OCI-LY1 (cell line): ENCODE measurements at regions not wholly inside any gene's neighbourhood (a gene's known extent, or its start where the extent isn't known, plus 50 kb on each side); places are given as distances from the start of the nearest gene placed in this dataset.

Source experiments
- H2AFZ ChIP-seq: fragments of 200-600 bp; sonication (generic), shearing (Covaris generic); 2 replicates; pipeline ENCODE4 v1.6.0; 2014; ENCODE audit warnings: antibody characterized with exemption, mild to moderate bottlenecking, low read length
- H3F3A ChIP-seq: fragments of 200-600 bp; sonication (generic), shearing (Covaris generic); 2 replicates; pipeline ENCODE4 v1.6.0; 2014; ENCODE audit warnings: mild to moderate bottlenecking, antibody characterized with exemption, low read length, moderate library complexity; ENCODE audit not compliant: insufficient read depth
- H3K27ac ChIP-seq: fragments of 200-600 bp; sonication (generic); 2 replicates; pipeline ENCODE4 v1.5.1; 2014; ENCODE audit warnings: low read length, mixed run types, mild to moderate bottlenecking, low read depth; ENCODE audit not compliant: poor library complexity, severe bottlenecking
- H3K27me3 ChIP-seq: fragments of 200-600 bp; sonication (generic); 2 replicates; pipeline ENCODE4 v1.6.0; 2014; ENCODE audit warnings: antibody characterized with exemption, mild to moderate bottlenecking, low read length, moderate library complexity; ENCODE audit not compliant: insufficient read depth
- H3K36me3 ChIP-seq: fragments of 200-600 bp; sonication (generic); 2 replicates; pipeline ENCODE4 v1.6.1; 2014; ENCODE audit warnings: mild to moderate bottlenecking, antibody characterized with exemption, low read length, moderate library complexity, mixed read lengths; ENCODE audit not compliant: insufficient read depth
- H3K4me1 ChIP-seq: fragments of 200-600 bp; sonication (generic); 2 replicates; pipeline ENCODE4 v1.5.1; 2014; ENCODE audit warnings: mild to moderate bottlenecking, low read length, moderate library complexity; ENCODE audit not compliant: insufficient read depth, severe bottlenecking
- H3K4me2 ChIP-seq: fragments of 200-600 bp; sonication (generic), shearing (Covaris generic); 2 replicates; pipeline ENCODE4 v1.6.1; 2014; ENCODE audit warnings: low read length
- H3K4me3 ChIP-seq: fragments of 200-600 bp; sonication (generic); 2 replicates; pipeline ENCODE4 v1.5.1; 2014; ENCODE audit warnings: low read length, low read depth, mild to moderate bottlenecking, mixed read lengths; ENCODE audit not compliant: poor library complexity, severe bottlenecking
- H3K79me2 ChIP-seq: fragments of 200-600 bp; shearing (Covaris generic); 2 replicates; pipeline ENCODE4 v1.6.1; 2016; ENCODE audit warnings: mixed run types, low read length, mixed read lengths; ENCODE audit not compliant: insufficient read depth
- H3K9ac ChIP-seq: fragments of 200-600 bp; sonication (generic), shearing (Covaris generic); 2 replicates; pipeline ENCODE4 v1.6.1; 2014; ENCODE audit warnings: mild to moderate bottlenecking, low read length, mixed read lengths
- H3K9me2 ChIP-seq: fragments of 200-600 bp; sonication (generic), shearing (Covaris generic); 2 replicates; pipeline ENCODE4 v1.6.1; 2014; ENCODE audit warnings: low read depth, mild to moderate bottlenecking, low read length, mixed read lengths
- H3K9me3 ChIP-seq: fragments of 200-600 bp; shearing (Covaris generic); 2 replicates; pipeline ENCODE4 v1.6.1; 2014; ENCODE audit warnings: low read length, mixed read lengths
- H4K20me1 ChIP-seq: fragments of 200-600 bp; sonication (generic), shearing (Covaris generic); 2 replicates; pipeline ENCODE4 v1.6.0; 2016; ENCODE audit warnings: mild to moderate bottlenecking, low read length; ENCODE audit not compliant: insufficient read depth
- EZH2 ChIP-seq: fragments of 200-600 bp; sonication (generic), shearing (Covaris generic); IDR thresholded peaks from 2 replicates; pipeline ENCODE4 v1.8.0; 2017; ENCODE audit warnings: borderline replicate concordance, mixed run types, mild to moderate bottlenecking, antibody characterized with exemption, low read length, moderate library complexity, mixed read lengths
- TF ChIP-seq, protein P1 (sequence below): fragments of 200-600 bp; sonication (generic), shearing (Covaris generic); IDR thresholded peaks from 2 replicates; pipeline ENCODE4 v1.5.1; 2017; ENCODE audit warnings: mild to moderate bottlenecking, antibody characterized with exemption, low read length, moderate library complexity, mixed read lengths

DNA sequence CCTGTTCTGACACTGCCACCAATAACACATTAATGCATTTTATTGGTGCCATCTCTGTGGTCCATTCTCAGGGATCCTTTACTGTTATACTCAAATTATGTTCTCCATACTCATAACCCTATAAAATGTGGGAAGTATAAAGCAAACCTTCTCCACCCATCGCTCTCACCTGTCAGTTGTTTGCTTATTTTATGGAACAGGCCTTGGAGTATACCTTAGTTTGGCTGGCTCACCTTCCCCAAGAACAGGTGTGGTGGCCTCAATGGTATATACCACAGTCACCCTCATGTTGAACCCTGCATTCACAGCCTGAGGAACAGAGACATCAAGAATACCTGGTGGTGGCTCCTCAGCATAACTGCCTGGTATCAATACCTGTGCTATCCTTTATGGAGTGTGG is 308.4 kb upstream of the STXBP6 start:
- no peaks in the 10 kb centered on the region for H3K9me3 ChIP-seq
- no peak overlapping the region for H3K27ac ChIP-seq
- no peak overlapping the region for H3K4me2 ChIP-seq
- no peaks in the 10 kb centered on the region for H3K36me3 ChIP-seq
- no peak for TF ChIP-seq EZH2
- TF ChIP-seq, protein P1, sequence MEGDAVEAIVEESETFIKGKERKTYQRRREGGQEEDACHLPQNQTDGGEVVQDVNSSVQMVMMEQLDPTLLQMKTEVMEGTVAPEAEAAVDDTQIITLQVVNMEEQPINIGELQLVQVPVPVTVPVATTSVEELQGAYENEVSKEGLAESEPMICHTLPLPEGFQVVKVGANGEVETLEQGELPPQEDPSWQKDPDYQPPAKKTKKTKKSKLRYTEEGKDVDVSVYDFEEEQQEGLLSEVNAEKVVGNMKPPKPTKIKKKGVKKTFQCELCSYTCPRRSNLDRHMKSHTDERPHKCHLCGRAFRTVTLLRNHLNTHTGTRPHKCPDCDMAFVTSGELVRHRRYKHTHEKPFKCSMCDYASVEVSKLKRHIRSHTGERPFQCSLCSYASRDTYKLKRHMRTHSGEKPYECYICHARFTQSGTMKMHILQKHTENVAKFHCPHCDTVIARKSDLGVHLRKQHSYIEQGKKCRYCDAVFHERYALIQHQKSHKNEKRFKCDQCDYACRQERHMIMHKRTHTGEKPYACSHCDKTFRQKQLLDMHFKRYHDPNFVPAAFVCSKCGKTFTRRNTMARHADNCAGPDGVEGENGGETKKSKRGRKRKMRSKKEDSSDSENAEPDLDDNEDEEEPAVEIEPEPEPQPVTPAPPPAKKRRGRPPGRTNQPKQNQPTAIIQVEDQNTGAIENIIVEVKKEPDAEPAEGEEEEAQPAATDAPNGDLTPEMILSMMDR = no peak
- no peak overlapping the region for H3K4me3 ChIP-seq
- no peaks in the 10 kb centered on the region for H3K27me3 ChIP-seq
- H3F3A ChIP-seq = no peaks in the 10 kb centered on the region
- H3K9ac ChIP-seq = no peak overlapping the region
- no peaks in the 10 kb centered on the region for H4K20me1 ChIP-seq
- no peaks in the 10 kb centered on the region for H3K79me2 ChIP-seq
- H3K9me2 ChIP-seq = no peaks in the 10 kb centered on the region
- H3K4me1 ChIP-seq = no peaks in the 10 kb centered on the region
- no peak overlapping the region for H2AFZ ChIP-seq

DNA sequence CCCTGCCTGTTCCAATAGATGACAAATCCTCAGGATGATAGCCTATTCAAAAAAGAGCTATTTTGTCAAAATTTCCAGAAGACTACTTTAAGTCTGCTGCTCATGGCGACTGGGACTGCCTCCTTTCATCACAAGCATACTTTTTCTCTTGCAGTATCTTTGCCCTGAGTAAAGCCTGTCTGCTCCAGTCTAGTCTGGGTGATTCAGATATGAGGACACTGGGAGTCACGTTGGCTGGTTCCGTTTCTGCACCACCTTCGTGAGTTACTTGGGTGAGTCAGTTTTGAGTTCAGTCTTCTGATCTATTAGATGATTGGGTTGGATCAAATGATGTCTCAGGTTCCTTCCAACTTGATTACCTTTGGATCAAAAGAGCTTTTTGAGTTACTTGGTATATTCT is 301.3 kb upstream of the STXBP6 start:
- TF ChIP-seq, protein P1 = no peak
- TF ChIP-seq EZH2 = no peak
- no peaks in the 10 kb centered on the region for H3K9me2 ChIP-seq
- no peaks in the 10 kb centered on the region for H3K4me1 ChIP-seq
- H3K79me2 ChIP-seq = no peaks in the 10 kb centered on the region
- H3K4me2 ChIP-seq = no peak overlapping the region
- no peak overlapping the region for H3K4me3 ChIP-seq
- no peaks in the 10 kb centered on the region for H3F3A ChIP-seq
- no peak overlapping the region for H3K9ac ChIP-seq
- no peaks in the 10 kb centered on the region for H3K27me3 ChIP-seq
- no peaks in the 10 kb centered on the region for H3K9me3 ChIP-seq
- no peak overlapping the region for H3K27ac ChIP-seq
- H4K20me1 ChIP-seq = no peaks in the 10 kb centered on the region
- H3K36me3 ChIP-seq = no peaks in the 10 kb centered on the region
- H2AFZ ChIP-seq = no peak overlapping the region

DNA sequence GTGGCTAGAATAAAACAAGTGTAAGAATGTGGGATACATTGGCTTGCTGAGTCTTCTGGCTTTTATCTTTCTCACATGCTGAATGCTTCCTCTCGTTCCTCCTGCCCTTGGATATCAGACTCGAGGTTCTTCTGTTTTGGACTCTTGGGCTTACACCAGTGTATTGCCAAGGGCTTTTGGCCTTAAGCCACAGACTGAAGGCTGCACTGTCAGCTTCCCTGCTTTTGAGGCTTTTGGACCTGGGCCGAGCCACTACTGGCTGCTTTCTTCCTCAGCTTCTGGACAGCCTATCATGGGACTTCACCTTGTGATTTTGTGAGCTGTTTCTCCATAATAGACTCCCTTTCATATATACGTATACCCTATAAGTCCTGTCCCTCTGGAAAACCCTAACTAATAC is 300.9 kb upstream of the STXBP6 start:
- H3K4me2 ChIP-seq = no peak overlapping the region
- TF ChIP-seq, protein P1 = no peak
- TF ChIP-seq EZH2 = no peak
- H3K9ac ChIP-seq = no peak overlapping the region
- H3K4me1 ChIP-seq = no peaks in the 10 kb centered on the region
- no peak overlapping the region for H3K4me3 ChIP-seq
- H2AFZ ChIP-seq = no peak overlapping the region
- H3K9me2 ChIP-seq = no peaks in the 10 kb centered on the region
- no peaks in the 10 kb centered on the region for H3K36me3 ChIP-seq
- no peaks in the 10 kb centered on the region for H3F3A ChIP-seq
- H3K79me2 ChIP-seq = no peaks in the 10 kb centered on the region
- no peaks in the 10 kb centered on the region for H3K9me3 ChIP-seq
- H4K20me1 ChIP-seq = no peaks in the 10 kb centered on the region
- no peak overlapping the region for H3K27ac ChIP-seq
- H3K27me3 ChIP-seq = no peaks in the 10 kb centered on the region
